ENCODE measurements at regions not wholly inside any gene's neighbourhood (a gene's known extent, or its start where the extent isn't known, plus 50 kb on each side); places are given as distances from the start of the nearest gene placed in this dataset.
A peak's percentile ranks its signal among the peaks of the same experiment; 100 is the strongest.

DNA sequence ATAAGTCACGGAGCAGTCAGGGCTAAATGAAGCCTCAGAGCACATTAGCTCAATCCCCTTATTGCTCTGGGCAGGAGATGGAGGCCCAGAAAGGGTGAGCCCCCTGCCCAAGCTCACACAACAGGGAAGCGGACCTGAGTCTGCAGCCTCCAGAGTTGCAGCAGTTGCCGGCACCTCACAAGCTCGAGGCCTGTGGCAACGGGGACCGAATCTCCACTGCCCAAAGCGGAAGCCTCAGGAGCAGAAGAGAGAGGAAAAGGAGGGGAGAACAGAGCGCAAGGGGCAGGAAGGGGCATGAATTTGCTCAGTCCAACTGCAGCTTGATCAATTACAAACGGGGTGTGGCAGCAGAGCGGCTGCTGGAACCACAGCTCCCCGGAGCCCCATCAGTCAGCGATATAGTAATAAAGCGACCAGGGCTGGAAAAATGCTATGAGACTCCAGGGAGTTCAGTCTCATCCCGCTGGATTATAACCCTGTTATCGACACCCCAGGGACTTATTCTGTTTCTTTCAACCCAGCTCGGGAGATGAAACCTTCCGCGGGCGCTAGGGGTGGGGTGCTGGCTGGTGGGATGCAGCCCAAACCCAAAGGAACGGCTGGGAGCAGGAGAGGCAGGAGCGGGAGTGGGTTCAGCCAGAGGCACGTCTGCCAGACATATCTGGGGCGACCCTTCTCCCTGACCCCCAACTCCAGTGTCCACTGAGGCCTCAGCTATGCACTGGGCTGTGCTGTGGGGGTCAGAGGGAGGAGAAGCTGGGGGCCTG, 219.7 kb upstream of the LINGO1 start:
- Histone ChIP-seq H3K27me3 (no peaks in the 10 kb centered on the region), H3K4me1 (no peaks in the 10 kb centered on the region), H3K4me3 (replicated peaks in 1 of 3) (no peak overlapping the region), H3K9me3 (no peaks in the 10 kb centered on the region), H3K36me3 (no peaks in the 10 kb centered on the region), H3K27ac (no peak overlapping the region)
- 75 to 80% methylated on average over 23 of the region's 23 CpGs for WGBS, 2 donors
- TF ChIP-seq, protein P1, sequence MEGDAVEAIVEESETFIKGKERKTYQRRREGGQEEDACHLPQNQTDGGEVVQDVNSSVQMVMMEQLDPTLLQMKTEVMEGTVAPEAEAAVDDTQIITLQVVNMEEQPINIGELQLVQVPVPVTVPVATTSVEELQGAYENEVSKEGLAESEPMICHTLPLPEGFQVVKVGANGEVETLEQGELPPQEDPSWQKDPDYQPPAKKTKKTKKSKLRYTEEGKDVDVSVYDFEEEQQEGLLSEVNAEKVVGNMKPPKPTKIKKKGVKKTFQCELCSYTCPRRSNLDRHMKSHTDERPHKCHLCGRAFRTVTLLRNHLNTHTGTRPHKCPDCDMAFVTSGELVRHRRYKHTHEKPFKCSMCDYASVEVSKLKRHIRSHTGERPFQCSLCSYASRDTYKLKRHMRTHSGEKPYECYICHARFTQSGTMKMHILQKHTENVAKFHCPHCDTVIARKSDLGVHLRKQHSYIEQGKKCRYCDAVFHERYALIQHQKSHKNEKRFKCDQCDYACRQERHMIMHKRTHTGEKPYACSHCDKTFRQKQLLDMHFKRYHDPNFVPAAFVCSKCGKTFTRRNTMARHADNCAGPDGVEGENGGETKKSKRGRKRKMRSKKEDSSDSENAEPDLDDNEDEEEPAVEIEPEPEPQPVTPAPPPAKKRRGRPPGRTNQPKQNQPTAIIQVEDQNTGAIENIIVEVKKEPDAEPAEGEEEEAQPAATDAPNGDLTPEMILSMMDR (IDR thresholded peaks at IDR 0.05), result no peak
- no peak for TF ChIP-seq POLR2A (IDR thresholded peaks at IDR 0.05)
- intact Hi-C loops (cut with DNase I), result no loop called here
- no peak for DNase-seq

DNA sequence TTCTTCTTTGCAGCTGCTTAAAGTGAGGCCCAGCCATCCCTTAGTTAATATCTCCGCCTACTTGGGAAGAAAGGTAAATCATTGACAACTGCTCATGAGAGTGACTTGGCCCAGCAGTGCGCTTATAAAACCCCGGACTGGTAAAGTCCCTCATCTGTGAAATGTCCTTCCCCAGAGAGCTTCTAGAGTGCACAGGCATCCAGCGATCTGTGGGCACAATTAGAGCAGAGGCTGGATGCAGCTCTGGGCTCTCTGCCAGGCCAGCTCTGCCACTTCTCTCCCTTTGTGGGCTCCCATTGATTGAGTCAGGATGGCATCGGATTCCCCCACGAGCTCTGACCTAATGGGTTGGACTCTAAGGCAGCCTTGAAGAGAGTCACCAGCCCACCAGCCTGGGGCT, 219.0 kb upstream of the LINGO1 start:
- H3K4me3 ChIP-seq (replicated peaks in 1 of 3), result no peak overlapping the region
- intact Hi-C loops (cut with DNase I), result no loop called here
- no peaks in the 10 kb centered on the region for H3K9me3 ChIP-seq
- H3K36me3 ChIP-seq, result no peaks in the 10 kb centered on the region
- peak; percentile 86 to 90 for DNase-seq
- no peaks in the 10 kb centered on the region for H3K4me1 ChIP-seq
- no peak overlapping the region for H3K27ac ChIP-seq
- no peaks in the 10 kb centered on the region for H3K27me3 ChIP-seq
- TF ChIP-seq, protein P1 (IDR thresholded peaks at IDR 0.05), result no peak
- no peak for TF ChIP-seq POLR2A (IDR thresholded peaks at IDR 0.05)
- 24 to 36% methylated on average over 3 to 6 of the region's 6 CpGs for whole genome bisulfite sequencing, 2 donors

DNA sequence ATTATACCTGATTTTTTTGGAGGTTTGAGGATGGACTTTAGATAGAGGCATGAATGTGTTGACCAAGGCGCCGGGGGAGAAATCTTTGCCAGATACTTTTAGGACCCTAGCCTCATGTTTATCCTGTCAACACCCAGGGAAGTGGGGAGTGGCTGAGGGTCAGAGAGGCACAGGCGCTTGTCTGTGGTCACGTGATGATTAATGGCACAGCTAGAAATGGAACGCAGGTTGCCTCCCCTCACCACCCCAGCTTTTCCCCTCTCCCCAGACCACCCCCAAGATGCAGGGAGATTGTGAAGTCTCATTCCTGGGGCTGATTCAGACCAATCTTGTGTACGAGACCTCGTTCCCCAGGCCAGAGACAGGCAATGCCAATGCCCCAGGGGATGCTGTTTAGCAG, 218.4 kb upstream of the LINGO1 start:
- no peak for TF ChIP-seq POLR2A (IDR thresholded peaks at IDR 0.05)
- TF ChIP-seq, protein P1 (IDR thresholded peaks at IDR 0.05), result no peak
- Histone ChIP-seq H3K27ac (no peak overlapping the region), H3K36me3 (no peaks in the 10 kb centered on the region), H3K4me3 (replicated peaks in 1 of 3) (no peak overlapping the region), H3K4me1 (no peaks in the 10 kb centered on the region), H3K27me3 (no peaks in the 10 kb centered on the region), H3K9me3 (no peaks in the 10 kb centered on the region)
- no peak for DNase-seq
- intact Hi-C loops (cut with DNase I), result no loop called here
- WGBS, 2 donors, result 66 to 77% methylated on average over 4 to 7 of the region's 7 CpGs

DNA sequence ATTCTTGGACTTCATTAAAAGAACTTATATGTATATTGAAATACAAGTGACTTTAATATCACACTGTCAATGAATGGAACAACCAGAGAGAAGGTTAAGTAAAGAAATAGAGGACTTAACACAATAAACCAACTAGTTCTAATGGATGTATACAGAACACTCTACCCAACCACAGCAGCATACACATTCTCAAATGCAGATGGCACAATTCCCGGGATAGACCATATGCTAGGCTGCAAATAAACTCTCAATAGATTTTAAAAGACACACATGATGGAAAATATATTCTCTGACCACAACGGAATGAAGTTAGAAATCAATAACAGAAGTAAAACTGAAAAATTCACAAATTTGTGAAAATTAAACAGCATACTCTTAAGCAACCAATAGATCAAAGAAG, 214.3 kb upstream of the LINGO1 start:
- Histone ChIP-seq H3K27me3 (no peaks in the 10 kb centered on the region), H3K9me3 (no peaks in the 10 kb centered on the region), H3K4me1 (no peaks in the 10 kb centered on the region), H3K4me3 (replicated peaks in 1 of 3) (no peak overlapping the region), H3K36me3 (no peaks in the 10 kb centered on the region), H3K27ac (no peak overlapping the region)
- DNase-seq, result no peak
- 81 to 92% methylated on average over 2 of the region's 2 CpGs for WGBS, 2 donors
- intact Hi-C loops (cut with DNase I), result no loop called here
- no peak for TF ChIP-seq POLR2A (IDR thresholded peaks at IDR 0.05)
- TF ChIP-seq, protein P1 (IDR thresholded peaks at IDR 0.05), result no peak

DNA sequence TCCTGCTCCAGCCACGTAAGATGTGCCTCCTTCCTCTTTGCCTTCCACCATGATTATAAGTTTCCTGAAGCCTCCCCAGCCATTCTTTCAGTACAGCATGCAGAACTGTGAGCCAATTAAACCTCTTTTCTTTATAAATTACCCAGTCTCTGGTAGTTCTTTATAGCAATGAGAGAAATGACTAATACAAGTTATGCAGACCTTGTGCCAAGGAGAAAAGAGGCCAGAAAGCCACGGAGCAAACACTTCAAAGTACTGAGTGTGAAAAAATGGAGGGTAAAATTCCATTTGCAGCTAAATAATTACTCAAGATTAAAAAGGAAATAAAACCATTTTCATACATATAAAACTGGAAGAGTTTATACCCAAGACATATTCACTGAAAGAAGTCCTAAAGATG, 213.6 kb upstream of the LINGO1 start:
- H3K27me3 ChIP-seq, result no peaks in the 10 kb centered on the region
- intact Hi-C loops (cut with DNase I), result no loop called here
- TF ChIP-seq, protein P1 (IDR thresholded peaks at IDR 0.05), result no peak
- no peak for TF ChIP-seq POLR2A (IDR thresholded peaks at IDR 0.05)
- WGBS, 2 donors, result 34 to 35% methylated on average over 2 of the region's 2 CpGs
- DNase-seq, result no peak
- H3K4me3 ChIP-seq (replicated peaks in 1 of 3), result no peak overlapping the region
- H3K27ac ChIP-seq, result no peak overlapping the region
- H3K9me3 ChIP-seq, result no peaks in the 10 kb centered on the region
- peaks cover 3 to 5% of the 10 kb centered on the region in 2 donors for H3K4me1 ChIP-seq
- H3K36me3 ChIP-seq, result no peaks in the 10 kb centered on the region

All from thyroid gland (tissue), 4 donors.